T-helper 2 cell treated with Interferon-gamma antibody and Interleukin-4, amounts not matched to agents 5 μg/mL and 100 μg/mL, for 36 hours (primary cell): ENCODE measurements at regions not wholly inside any gene's neighbourhood (a gene's known extent, or its start where the extent isn't known, plus 50 kb on each side); places are given as distances from the start of the nearest gene placed in this dataset.

Experiments
- DNase-seq: peaks from one replicate; pipeline ENCODE4 v3.0.0; 2021; ENCODE audit warnings: low spot score
- H3K27ac Mint-ChIP-seq: one replicate; pipeline ENCODE4 v1.8.0; 2021; ENCODE audit warnings: mild to moderate bottlenecking, mixed read lengths
- H3K27me3 Mint-ChIP-seq: one replicate; pipeline ENCODE4 v1.8.0; 2021; ENCODE audit warnings: low read depth, mixed read lengths
- H3K36me3 Mint-ChIP-seq: one replicate; pipeline ENCODE4 v1.8.0; 2021; ENCODE audit warnings: low read depth, mixed read lengths
- H3K4me1 Mint-ChIP-seq: one replicate; pipeline ENCODE4 v1.8.0; 2021; ENCODE audit warnings: low read depth, mixed read lengths
- H3K4me3 Mint-ChIP-seq: one replicate; pipeline ENCODE4 v1.8.0; 2022; ENCODE audit warnings: mild to moderate bottlenecking, moderate library complexity, mixed read lengths
- H3K9me3 Mint-ChIP-seq: one replicate; pipeline ENCODE4 v1.8.0; 2021; ENCODE audit warnings: mixed read lengths

- no peak overlapping the region for H3K27ac Mint-ChIP-seq
- H3K4me1 Mint-ChIP-seq = no peaks in the 10 kb centered on the region
- no peak overlapping the region for H3K4me3 Mint-ChIP-seq
- no peak for DNase-seq
- H3K27me3 Mint-ChIP-seq = no peaks in the 10 kb centered on the region
- no peaks in the 10 kb centered on the region for H3K36me3 Mint-ChIP-seq
- H3K9me3 Mint-ChIP-seq = no peaks in the 10 kb centered on the region
Measured at GRCh38 chr3:99419116-99419515, 219.3 kb upstream of the COL8A1 start.

DNA sequence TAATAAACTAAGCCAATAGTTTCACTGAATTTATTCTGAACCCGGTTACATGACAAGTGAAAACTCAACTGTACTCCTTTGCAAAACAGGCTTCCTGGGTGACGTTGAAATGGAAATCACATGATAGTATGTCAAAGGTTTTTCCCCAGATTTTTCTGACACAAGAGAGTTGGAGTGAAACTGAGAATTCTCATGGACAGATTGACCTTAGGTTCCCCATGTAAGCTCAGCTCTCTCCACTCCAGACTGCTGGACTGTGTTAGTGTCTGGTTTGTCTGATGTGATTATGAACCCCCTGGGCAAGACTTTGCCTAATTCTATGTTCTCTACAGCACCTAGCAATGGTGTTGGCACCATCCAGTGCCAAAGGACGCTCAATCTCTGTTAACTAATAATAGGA lies 219.7 kb upstream of the COL8A1 start:
- H3K9me3 Mint-ChIP-seq = no peaks in the 10 kb centered on the region
- no peak overlapping the region for H3K27ac Mint-ChIP-seq
- H3K36me3 Mint-ChIP-seq = no peaks in the 10 kb centered on the region
- no peaks in the 10 kb centered on the region for H3K27me3 Mint-ChIP-seq
- H3K4me1 Mint-ChIP-seq = no peaks in the 10 kb centered on the region
- H3K4me3 Mint-ChIP-seq = no peak overlapping the region
- DNase-seq = no peak

DNA sequence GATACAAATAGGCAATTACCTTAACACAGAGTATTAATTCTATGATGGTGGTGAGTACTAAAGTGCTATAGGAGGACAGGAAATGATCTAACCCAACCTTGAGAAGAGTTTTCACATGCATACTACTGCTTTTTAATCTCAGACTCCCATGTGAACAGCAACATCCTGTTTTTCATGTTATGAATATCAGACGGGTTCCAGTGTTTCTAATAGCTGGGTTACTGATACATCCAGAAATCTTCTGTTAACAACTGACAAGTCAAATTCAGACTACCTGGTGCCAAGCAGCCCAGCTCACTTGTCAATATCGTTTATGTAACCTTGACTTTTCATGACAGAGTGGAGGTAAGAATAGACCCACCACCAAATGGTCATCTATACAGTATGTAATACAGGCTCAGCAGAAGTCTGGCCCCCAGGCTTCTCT lies 220.2 kb upstream of the COL8A1 start:
- Mint-ChIP-seq H3K4me3 (no peak overlapping the region), H3K27ac (no peak overlapping the region), H3K36me3 (no peaks in the 10 kb centered on the region), H3K9me3 (no peaks in the 10 kb centered on the region), H3K4me1 (no peaks in the 10 kb centered on the region), H3K27me3 (no peaks in the 10 kb centered on the region)
- DNase-seq = no peak

DNA sequence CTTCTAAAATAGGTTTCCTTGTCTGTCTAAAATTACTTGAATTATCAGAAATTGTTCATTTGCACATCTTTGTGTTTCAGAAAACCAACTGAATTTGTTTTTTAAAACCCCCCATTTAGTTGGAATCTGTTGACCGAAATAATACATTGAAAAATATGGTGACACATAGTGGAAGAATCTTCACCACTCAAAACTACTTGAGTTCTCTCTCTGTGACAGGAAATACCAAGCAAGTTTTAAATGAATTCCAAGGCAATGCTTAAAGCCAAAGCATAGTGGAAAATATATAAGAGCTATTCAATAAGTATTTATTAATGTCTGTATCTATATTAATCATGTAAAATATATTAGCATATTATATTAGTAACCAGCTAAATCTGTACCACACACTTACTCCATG lies 224.9 kb upstream of the COL8A1 start:
- H3K4me1 Mint-ChIP-seq = no peaks in the 10 kb centered on the region
- H3K27ac Mint-ChIP-seq = no peak overlapping the region
- DNase-seq = no peak
- no peaks in the 10 kb centered on the region for H3K27me3 Mint-ChIP-seq
- no peaks in the 10 kb centered on the region for H3K36me3 Mint-ChIP-seq
- H3K9me3 Mint-ChIP-seq = no peaks in the 10 kb centered on the region
- no peak overlapping the region for H3K4me3 Mint-ChIP-seq

DNA sequence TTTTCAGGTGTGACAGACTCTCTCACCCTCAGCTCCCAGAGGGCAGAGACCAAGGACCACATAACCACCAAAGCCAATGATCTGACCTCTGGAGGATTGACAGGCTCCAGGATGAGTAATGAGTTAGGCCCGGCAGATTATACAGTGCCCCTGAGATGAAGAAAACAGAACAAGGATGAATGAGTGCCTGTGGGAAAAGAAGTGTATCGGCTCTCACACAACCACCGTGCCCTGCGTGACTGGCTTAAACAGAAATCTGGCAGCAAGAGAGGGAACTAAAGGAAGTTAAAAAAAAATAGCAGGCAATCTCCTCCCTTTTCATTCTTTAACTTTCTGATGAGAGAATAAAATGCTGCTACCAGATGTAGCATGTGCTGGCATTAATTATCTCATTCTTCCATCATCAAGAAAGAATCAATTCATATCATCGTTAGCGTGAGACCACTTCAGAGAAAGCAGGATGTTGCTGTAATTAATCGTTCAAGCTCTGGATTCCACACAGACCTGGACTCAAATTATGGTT lies 227.5 kb upstream of the COL8A1 start:
- no peaks in the 10 kb centered on the region for H3K9me3 Mint-ChIP-seq
- H3K27me3 Mint-ChIP-seq = no peaks in the 10 kb centered on the region
- DNase-seq = no peak
- H3K27ac Mint-ChIP-seq = no peak overlapping the region
- H3K36me3 Mint-ChIP-seq = no peaks in the 10 kb centered on the region
- no peak overlapping the region for H3K4me3 Mint-ChIP-seq
- H3K4me1 Mint-ChIP-seq = no peaks in the 10 kb centered on the region

GRCh38 chr3:99409961-99410360 lies 228.4 kb upstream of the COL8A1 start:
- Mint-ChIP-seq H3K4me1 (no peaks in the 10 kb centered on the region), H3K9me3 (no peaks in the 10 kb centered on the region), H3K27me3 (no peaks in the 10 kb centered on the region), H3K36me3 (no peaks in the 10 kb centered on the region), H3K4me3 (no peak overlapping the region), H3K27ac (no peak overlapping the region)
- no peak for DNase-seq

GRCh38 chr3:99407257-99407656 lies 231.1 kb upstream of the COL8A1 start:
- H3K36me3 Mint-ChIP-seq = no peaks in the 10 kb centered on the region
- no peak for DNase-seq
- H3K4me3 Mint-ChIP-seq = no peak overlapping the region
- no peaks in the 10 kb centered on the region for H3K27me3 Mint-ChIP-seq
- H3K4me1 Mint-ChIP-seq = no peaks in the 10 kb centered on the region
- H3K27ac Mint-ChIP-seq = no peak overlapping the region
- H3K9me3 Mint-ChIP-seq = no peaks in the 10 kb centered on the region

GRCh38 chr3:99402755-99403154 lies 235.6 kb upstream of the COL8A1 start:
- Mint-ChIP-seq H3K27me3 (no peaks in the 10 kb centered on the region), H3K4me3 (no peak overlapping the region), H3K4me1 (no peaks in the 10 kb centered on the region), H3K9me3 (peaks cover 15% of the 10 kb centered on the region), H3K36me3 (no peaks in the 10 kb centered on the region), H3K27ac (no peak overlapping the region)
- DNase-seq = no peak

GRCh38 chr3:99400352-99400751 lies 238.0 kb upstream of the COL8A1 start:
- Mint-ChIP-seq H3K4me3 (no peak overlapping the region), H3K9me3 (peaks cover 20% of the 10 kb centered on the region), H3K36me3 (no peaks in the 10 kb centered on the region), H3K27ac (no peak overlapping the region), H3K27me3 (no peaks in the 10 kb centered on the region), H3K4me1 (no peaks in the 10 kb centered on the region)
- no peak for DNase-seq

- H3K27me3 Mint-ChIP-seq = no peaks in the 10 kb centered on the region
- no peak overlapping the region for H3K27ac Mint-ChIP-seq
- no peaks in the 10 kb centered on the region for H3K4me1 Mint-ChIP-seq
- DNase-seq = no peak
- H3K9me3 Mint-ChIP-seq = peaks cover 22% of the 10 kb centered on the region
- H3K36me3 Mint-ChIP-seq = no peaks in the 10 kb centered on the region
- no peak overlapping the region for H3K4me3 Mint-ChIP-seq
Measured at GRCh38 chr3:99396651-99397275, 241.6 kb upstream of the COL8A1 start.

- Mint-ChIP-seq H3K36me3 (no peaks in the 10 kb centered on the region), H3K4me3 (no peak overlapping the region), H3K27ac (no peak overlapping the region), H3K27me3 (no peaks in the 10 kb centered on the region), H3K4me1 (no peaks in the 10 kb centered on the region), H3K9me3 (peaks cover 17% of the 10 kb centered on the region)
- no peak for DNase-seq
Measured at GRCh38 chr3:99394831-99395778, 243.3 kb upstream of the COL8A1 start.

DNA sequence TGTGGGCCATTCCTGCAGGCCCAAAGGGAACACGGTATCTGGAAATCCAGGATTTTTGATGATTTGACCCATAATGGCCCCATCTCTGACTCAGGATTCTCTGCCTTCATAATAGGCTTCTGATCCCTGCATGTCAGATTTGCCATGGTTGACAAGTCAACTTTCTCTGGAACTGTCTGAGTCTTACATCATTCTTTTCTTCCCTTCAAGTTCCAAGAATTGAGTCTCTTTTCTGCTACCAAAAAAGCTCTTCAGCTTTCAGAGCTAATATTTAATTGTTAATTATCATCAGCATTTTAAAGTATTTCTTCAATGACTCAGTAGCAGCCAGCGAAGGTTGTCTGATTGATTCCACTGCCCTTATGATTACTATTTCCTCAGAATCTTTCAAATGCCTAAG lies 244.4 kb upstream of the COL8A1 start:
- no peaks in the 10 kb centered on the region for H3K4me1 Mint-ChIP-seq
- no peaks in the 10 kb centered on the region for H3K27me3 Mint-ChIP-seq
- H3K36me3 Mint-ChIP-seq = no peaks in the 10 kb centered on the region
- peaks cover 11% of the 10 kb centered on the region for H3K9me3 Mint-ChIP-seq
- H3K27ac Mint-ChIP-seq = no peak overlapping the region
- no peak for DNase-seq
- no peak overlapping the region for H3K4me3 Mint-ChIP-seq

- H3K4me3 Mint-ChIP-seq = no peak overlapping the region
- no peaks in the 10 kb centered on the region for H3K4me1 Mint-ChIP-seq
- H3K9me3 Mint-ChIP-seq = no peaks in the 10 kb centered on the region
- H3K36me3 Mint-ChIP-seq = no peaks in the 10 kb centered on the region
- no peak for DNase-seq
- no peaks in the 10 kb centered on the region for H3K27me3 Mint-ChIP-seq
- H3K27ac Mint-ChIP-seq = no peak overlapping the region
Measured at GRCh38 chr3:99388780-99389179, 249.6 kb upstream of the COL8A1 start.

DNA sequence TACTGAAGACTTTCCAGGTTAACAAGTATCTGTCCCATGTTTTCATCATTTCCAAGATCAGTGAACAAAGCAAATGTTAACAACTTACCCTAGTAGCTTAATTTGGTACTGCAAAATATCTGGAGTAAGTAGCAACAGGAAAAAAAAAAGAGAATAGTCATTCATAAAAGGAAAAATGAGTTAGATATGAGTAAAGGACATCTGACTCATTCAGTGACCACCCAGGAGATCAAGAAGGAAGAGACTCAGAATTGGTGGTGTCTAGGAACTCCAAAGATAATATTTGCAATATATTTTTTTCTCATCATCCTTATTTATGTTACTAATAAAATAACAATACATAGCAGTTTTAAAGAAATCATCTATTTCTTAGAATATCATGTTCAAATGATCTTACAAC lies 253.8 kb upstream of the COL8A1 start:
- no peaks in the 10 kb centered on the region for H3K4me1 Mint-ChIP-seq
- H3K36me3 Mint-ChIP-seq = no peaks in the 10 kb centered on the region
- H3K27ac Mint-ChIP-seq = no peak overlapping the region
- no peaks in the 10 kb centered on the region for H3K27me3 Mint-ChIP-seq
- H3K4me3 Mint-ChIP-seq = no peak overlapping the region
- no peak for DNase-seq
- no peaks in the 10 kb centered on the region for H3K9me3 Mint-ChIP-seq
